PC-9 (cell line): ENCODE measurements at regions not wholly inside any gene's neighbourhood (a gene's known extent, or its start where the extent isn't known, plus 50 kb on each side); places are given as distances from the start of the nearest gene placed in this dataset.

Experiments
- CTCF ChIP-seq: fragments of 200-600 bp; sonication (generic); conservative IDR thresholded peaks from 2 replicates; pipeline ENCODE4 v1.6.1; 2017; ENCODE audit warnings: mixed run types, antibody characterized with exemption, mild to moderate bottlenecking, moderate library complexity
- EZH2 ChIP-seq: fragments of 200-600 bp; sonication (generic); IDR thresholded peaks from 2 replicates; pipeline ENCODE4 v1.8.0; 2017; ENCODE audit warnings: antibody characterized with exemption, low read depth

GRCh38 chr13:78078168-78078567 is 159.5 kb upstream of the EDNRB start:
- no peak for TF ChIP-seq CTCF
- no peak for TF ChIP-seq EZH2
